Activated T-helper 9 cell treated with anti-CD3 and anti-CD28 coated beads, Interleukin-2, amount 50 U/mL, for 16 hours (primary cell): ENCODE measurements at regions not wholly inside any gene's neighbourhood (a gene's known extent, or its start where the extent isn't known, plus 50 kb on each side); places are given as distances from the start of the nearest gene placed in this dataset.
"Not testable (repeated sequence)": the region's sequence is repeated elsewhere in the genome, so short reads cannot be mapped to it uniquely, and the experiment has no call there.

ENCODE experiments used
- DNase-seq: peaks from one replicate; pipeline ENCODE4 v3.0.0-alpha.2; 2020; ENCODE audit warnings: low read depth

DNA sequence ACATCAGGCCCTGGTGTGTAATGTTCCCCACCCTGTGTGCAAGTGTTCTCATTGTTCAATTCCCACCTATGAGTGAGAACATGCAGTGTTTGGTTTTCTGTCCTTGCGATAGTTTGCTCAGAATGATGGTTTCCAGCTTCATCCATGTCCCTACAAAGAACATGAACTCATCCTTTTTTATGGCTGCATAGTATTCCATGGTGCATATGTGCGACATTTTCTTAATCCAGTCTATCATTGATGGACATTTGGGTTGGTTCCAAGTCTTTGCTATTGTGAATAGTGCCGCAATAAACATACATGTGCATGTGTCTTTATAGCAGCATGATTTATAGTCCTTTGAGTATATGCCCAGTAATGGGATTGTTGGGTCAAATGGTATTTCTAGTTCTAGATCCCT lies 60.5 kb upstream of the PSME4 start:
- not testable (repeated sequence) for DNase-seq

DNA sequence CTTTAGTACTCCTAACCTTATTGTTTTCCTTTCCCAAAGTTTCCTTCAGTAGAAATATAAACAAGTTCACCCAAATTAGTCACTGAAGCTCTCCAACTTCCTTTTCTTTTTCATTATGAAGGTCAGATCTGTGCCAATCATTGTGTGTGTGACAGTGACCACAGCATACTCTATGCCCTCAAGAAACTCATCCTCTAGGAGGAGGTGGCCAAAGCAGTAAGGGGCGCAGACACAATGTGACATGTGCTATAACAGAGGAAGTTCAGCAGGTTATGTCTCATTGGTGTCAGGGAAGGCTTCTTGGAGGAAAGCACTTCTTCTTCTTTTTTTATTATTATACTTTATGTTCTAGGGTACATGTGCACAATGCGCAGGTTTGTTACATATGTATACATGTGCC lies 60.0 kb upstream of the PSME4 start:
- DNase-seq = no peak

DNA sequence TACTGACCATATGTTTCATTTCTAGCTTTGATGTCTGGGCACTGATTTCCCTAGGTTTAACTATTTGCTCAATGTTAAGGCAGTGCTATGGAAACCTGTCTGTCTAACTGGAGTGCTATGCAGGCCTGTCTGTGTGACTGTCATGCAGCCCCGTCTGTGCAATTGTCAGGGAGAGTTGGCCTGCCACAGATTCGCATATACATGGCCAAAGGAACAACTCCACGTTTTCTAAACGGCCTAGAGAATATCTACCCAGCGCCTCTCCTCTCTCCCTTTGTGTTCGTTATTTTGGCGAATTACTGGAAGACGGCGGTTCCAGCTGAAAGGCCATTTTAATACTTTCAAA lies 59.6 kb upstream of the PSME4 start:
- DNase-seq = no peak

GRCh38 chr2:54029721-54030395 lies 59.1 kb upstream of the PSME4 start:
- DNase-seq = no peak

- not testable (repeated sequence) for DNase-seq
These were observed 54.8 kb upstream of the PSME4 start for GRCh38 chr2:54025463-54026075.

GRCh38 chr2:54024576-54024975 lies 53.8 kb upstream of the PSME4 start:
- no peak for DNase-seq

GRCh38 chr2:54021702-54022101 lies 50.9 kb upstream of the PSME4 start:
- no peak for DNase-seq

DNA sequence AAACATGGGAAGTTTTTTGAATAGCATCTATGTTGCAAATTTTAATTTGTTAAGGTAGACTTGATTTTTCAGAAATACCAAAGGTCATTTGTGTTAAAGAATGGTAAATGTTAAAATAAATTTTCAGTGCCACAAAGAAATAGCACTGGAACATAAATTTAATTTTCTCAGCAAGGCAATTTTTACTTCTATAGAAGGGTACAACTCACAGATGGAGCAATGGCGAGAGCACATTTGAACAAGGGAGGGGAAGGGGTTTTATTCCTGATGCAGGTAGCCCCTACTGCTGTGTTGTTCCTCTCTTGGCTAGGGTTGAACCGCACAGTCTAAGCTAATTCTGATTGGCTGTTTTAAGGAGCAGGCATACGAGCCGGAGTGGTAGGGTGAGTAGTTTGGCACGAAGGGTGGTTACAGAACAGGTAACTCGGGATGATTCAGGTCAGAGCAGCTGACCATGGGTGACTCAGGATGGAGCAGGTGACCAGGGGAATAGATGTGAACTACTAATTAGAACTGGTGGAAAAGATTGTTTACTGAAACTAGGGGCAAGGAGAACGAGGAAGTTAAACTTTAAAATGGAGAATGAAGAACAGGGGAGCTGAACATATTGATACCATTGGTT lies 50.1 kb upstream of the PSME4 start:
- no peak for DNase-seq
